DMS153 (cell line): ENCODE measurements at regions not wholly inside any gene's neighbourhood (a gene's known extent, or its start where the extent isn't known, plus 50 kb on each side); places are given as distances from the start of the nearest gene placed in this dataset.
A peak's percentile ranks its signal among the peaks of the same experiment; 100 is the strongest.

ENCODE experiments used
- DNase-seq: peaks from one replicate; lab custom pipeline; 2025; lab: John Stamatoyannopoulos, UW

GRCh38 chr13:26932465-26932864 lies 171.9 kb upstream of the GPR12 start:
- no peak for DNase-seq

GRCh38 chr13:26929971-26930730 lies 169.6 kb upstream of the GPR12 start:
- DNase-seq, result peak; percentile 41

- no peak for DNase-seq
Observed at GRCh38 chr13:26927511-26927910, 166.9 kb upstream of the GPR12 start.

GRCh38 chr13:26926371-26926770 lies 165.8 kb upstream of the GPR12 start:
- no peak for DNase-seq

GRCh38 chr13:26923824-26924605 lies 163.4 kb upstream of the GPR12 start:
- DNase-seq, result no peak

- no peak for DNase-seq
Observed at GRCh38 chr13:26921918-26922317, 161.3 kb upstream of the GPR12 start.

- DNase-seq, result no peak
Observed at GRCh38 chr13:26920614-26921355, 160.2 kb upstream of the GPR12 start.

- DNase-seq, result no peak
Observed at GRCh38 chr13:26919732-26920131, 159.1 kb upstream of the GPR12 start.

- DNase-seq, result no peak
Observed at GRCh38 chr13:26919311-26919710, 158.7 kb upstream of the GPR12 start.

- DNase-seq, result peak; percentile 87
Observed at GRCh38 chr13:26914624-26915023, 154.0 kb upstream of the GPR12 start.

- no peak for DNase-seq
Observed at GRCh38 chr13:26914148-26914547, 153.6 kb upstream of the GPR12 start.

- DNase-seq, result no peak
Observed at GRCh38 chr13:26910754-26911465, 150.3 kb upstream of the GPR12 start.

GRCh38 chr13:26909477-26909876 lies 148.9 kb upstream of the GPR12 start:
- DNase-seq, result no peak

- DNase-seq, result no peak
Observed at GRCh38 chr13:26908126-26908525, 147.5 kb upstream of the GPR12 start.

- no peak for DNase-seq
Observed at GRCh38 chr13:26899202-26899601, 138.6 kb upstream of the GPR12 start.

- no peak for DNase-seq
Observed at GRCh38 chr13:26897706-26898550, 137.3 kb upstream of the GPR12 start.

GRCh38 chr13:26896986-26897668 lies 136.5 kb upstream of the GPR12 start:
- no peak for DNase-seq

- no peak for DNase-seq
Observed at GRCh38 chr13:26895808-26896466, 135.4 kb upstream of the GPR12 start.

GRCh38 chr13:26895081-26895807 lies 134.7 kb upstream of the GPR12 start:
- no peak for DNase-seq
